ENCODE measurements at regions not wholly inside any gene's neighbourhood (a gene's known extent, or its start where the extent isn't known, plus 50 kb on each side); places are given as distances from the start of the nearest gene placed in this dataset.
A peak's percentile ranks its signal among the peaks of the same experiment; 100 is the strongest.

DNA sequence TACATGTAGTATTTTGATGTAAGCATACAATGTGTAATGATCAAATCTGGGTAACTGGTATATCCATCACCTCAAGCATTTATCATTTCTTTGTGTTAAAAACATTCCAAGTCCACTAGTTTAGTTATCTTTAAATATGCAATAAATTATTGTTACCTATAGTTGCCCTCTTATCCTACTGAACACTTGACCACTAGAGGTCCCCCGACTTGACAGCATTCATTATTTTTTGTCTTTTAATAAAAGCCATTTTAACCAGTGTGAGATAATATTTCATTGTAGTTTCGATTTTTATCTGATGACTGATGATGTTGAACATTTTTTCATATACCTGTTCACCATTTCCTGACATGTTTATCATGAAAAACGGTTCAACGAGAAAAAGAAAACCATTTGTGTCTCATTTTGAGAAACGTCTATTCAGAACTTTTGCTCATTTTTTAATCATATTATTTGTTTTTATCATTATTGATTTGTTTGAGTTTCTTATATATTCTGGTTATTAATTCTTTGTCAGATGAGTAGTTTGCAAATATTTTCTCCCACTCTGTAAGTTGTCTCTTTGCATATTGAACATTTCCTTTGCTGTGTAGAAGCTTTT lies 199.0 kb upstream of the CXXC4 start:
- Histone ChIP-seq H3K36me3 (ENCODE audit: insufficient read depth, low read length, poor library complexity, severe bottlenecking) (no peaks in the 10 kb centered on the region), H3K27me3 (replicated peaks; ENCODE audit: insufficient read depth, low read depth, low read length, poor library complexity) (no peaks in the 10 kb centered on the region), H3K4me3 (ENCODE audit: low read depth, low read length, poor library complexity, severe bottlenecking) (no peak overlapping the region), H3K27ac (ENCODE audit: low read depth, low read length, poor library complexity, severe bottlenecking) (no peak overlapping the region), H3K4me1 (ENCODE audit: insufficient read depth, low read length, poor library complexity, severe bottlenecking) (no peaks in the 10 kb centered on the region), H3K9me3 (ENCODE audit: low read depth, low read length, poor library complexity, severe bottlenecking) (no peaks in the 10 kb centered on the region)
- intact Hi-C loops (cut with micrococcal nuclease; ENCODE audit: unreplicated experiment): no loop called here
- no TSS peak for BruUV-seq (replicated peaks)
- CTCF ChIA-PET: no interaction called here
- TF ChIP-seq EZH2 (IDR thresholded peaks at IDR 0.05; ENCODE audit: borderline replicate concordance, low read depth, low read length, poor library complexity, severe bottlenecking): no peak
- TF ChIP-seq, protein P1, sequence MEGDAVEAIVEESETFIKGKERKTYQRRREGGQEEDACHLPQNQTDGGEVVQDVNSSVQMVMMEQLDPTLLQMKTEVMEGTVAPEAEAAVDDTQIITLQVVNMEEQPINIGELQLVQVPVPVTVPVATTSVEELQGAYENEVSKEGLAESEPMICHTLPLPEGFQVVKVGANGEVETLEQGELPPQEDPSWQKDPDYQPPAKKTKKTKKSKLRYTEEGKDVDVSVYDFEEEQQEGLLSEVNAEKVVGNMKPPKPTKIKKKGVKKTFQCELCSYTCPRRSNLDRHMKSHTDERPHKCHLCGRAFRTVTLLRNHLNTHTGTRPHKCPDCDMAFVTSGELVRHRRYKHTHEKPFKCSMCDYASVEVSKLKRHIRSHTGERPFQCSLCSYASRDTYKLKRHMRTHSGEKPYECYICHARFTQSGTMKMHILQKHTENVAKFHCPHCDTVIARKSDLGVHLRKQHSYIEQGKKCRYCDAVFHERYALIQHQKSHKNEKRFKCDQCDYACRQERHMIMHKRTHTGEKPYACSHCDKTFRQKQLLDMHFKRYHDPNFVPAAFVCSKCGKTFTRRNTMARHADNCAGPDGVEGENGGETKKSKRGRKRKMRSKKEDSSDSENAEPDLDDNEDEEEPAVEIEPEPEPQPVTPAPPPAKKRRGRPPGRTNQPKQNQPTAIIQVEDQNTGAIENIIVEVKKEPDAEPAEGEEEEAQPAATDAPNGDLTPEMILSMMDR (conservative IDR thresholded peaks at IDR 0.05; ENCODE audit: low read depth, low read length): peak; percentile 68
- POLR2A ChIA-PET (ENCODE audit: low non-redundant PET): no interaction called here
- DNase-seq (ENCODE audit: low spot score): peak; percentile 23

DNA sequence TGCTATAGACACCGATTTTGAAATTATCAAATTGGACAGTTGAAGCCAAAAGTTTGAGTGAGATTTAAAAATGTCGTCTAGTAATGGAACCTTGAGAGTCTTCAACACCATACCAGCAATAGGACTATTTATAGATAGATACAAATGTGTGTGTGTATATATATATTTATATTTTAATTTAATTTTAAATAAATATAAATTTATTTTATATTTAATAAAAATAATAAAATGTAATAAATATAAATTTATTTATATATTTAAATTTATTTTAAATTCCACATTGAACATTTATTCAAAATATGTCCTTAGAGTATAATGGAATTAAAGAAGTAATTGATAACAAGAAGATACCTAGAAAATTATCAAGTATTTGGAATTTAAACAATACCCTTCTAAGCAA lies 221.9 kb upstream of the CXXC4 start:
- Histone ChIP-seq H3K4me3 (ENCODE audit: low read depth, low read length, poor library complexity, severe bottlenecking) (no peak overlapping the region), H3K27ac (ENCODE audit: low read depth, low read length, poor library complexity, severe bottlenecking) (no peak overlapping the region), H3K36me3 (ENCODE audit: insufficient read depth, low read length, poor library complexity, severe bottlenecking) (no peaks in the 10 kb centered on the region), H3K9me3 (ENCODE audit: low read depth, low read length, poor library complexity, severe bottlenecking) (no peaks in the 10 kb centered on the region), H3K27me3 (replicated peaks; ENCODE audit: insufficient read depth, low read depth, low read length, poor library complexity) (no peaks in the 10 kb centered on the region), H3K4me1 (ENCODE audit: insufficient read depth, low read length, poor library complexity, severe bottlenecking) (no peaks in the 10 kb centered on the region)
- POLR2A ChIA-PET (ENCODE audit: low non-redundant PET): no interaction called here
- DNase-seq (ENCODE audit: low spot score): no peak
- TF ChIP-seq, protein P1 (conservative IDR thresholded peaks at IDR 0.05; ENCODE audit: low read depth, low read length): no peak
- no peak for TF ChIP-seq EZH2 (IDR thresholded peaks at IDR 0.05; ENCODE audit: borderline replicate concordance, low read depth, low read length, poor library complexity, severe bottlenecking)
- BruUV-seq (replicated peaks): no TSS peak
- intact Hi-C loops (cut with micrococcal nuclease; ENCODE audit: unreplicated experiment): no loop called here
- CTCF ChIA-PET: no interaction called here

DNA sequence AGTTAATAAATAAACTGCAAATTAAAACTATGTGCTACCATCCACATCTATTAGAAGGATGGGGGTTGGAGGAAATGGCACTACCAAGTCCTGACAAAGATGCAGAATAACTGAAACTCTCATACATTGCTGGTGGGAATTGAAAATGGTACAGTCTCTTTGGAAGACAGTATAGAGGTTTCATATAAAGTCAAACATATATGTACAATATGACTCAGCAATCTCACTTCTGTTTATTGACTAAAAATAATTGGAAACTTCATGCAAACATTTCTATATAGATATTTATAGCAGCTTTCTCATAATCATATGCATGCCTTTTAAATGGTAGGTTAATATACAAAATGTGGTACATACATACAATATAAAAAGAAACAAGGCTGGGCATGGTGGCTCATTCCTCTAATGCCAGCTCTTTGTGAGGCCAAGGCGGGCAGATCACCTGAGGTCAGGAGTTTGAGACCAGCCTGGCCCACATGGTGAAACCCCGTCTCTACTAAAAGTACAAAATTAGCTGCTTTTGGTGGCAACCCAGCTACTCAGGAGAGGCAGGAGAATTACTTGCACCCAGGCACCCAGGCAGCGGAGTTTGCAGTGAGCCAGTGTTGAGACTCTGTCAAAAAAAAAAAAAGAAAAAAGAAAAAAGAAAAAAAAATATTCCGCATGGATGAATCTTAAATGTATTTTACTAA lies 225.0 kb upstream of the CXXC4 start:
- intact Hi-C loops (cut with micrococcal nuclease; ENCODE audit: unreplicated experiment): no loop called here
- DNase-seq (ENCODE audit: low spot score): no peak
- H3K4me1 ChIP-seq (ENCODE audit: insufficient read depth, low read length, poor library complexity, severe bottlenecking): no peaks in the 10 kb centered on the region
- BruUV-seq (replicated peaks): no TSS peak
- TF ChIP-seq, protein P1 (conservative IDR thresholded peaks at IDR 0.05; ENCODE audit: low read depth, low read length): no peak
- no peak for TF ChIP-seq EZH2 (IDR thresholded peaks at IDR 0.05; ENCODE audit: borderline replicate concordance, low read depth, low read length, poor library complexity, severe bottlenecking)
- H3K27ac ChIP-seq (ENCODE audit: low read depth, low read length, poor library complexity, severe bottlenecking): no peak overlapping the region
- H3K4me3 ChIP-seq (ENCODE audit: low read depth, low read length, poor library complexity, severe bottlenecking): no peak overlapping the region
- CTCF ChIA-PET: no interaction called here
- POLR2A ChIA-PET (ENCODE audit: low non-redundant PET): no interaction called here
- no peaks in the 10 kb centered on the region for H3K9me3 ChIP-seq (ENCODE audit: low read depth, low read length, poor library complexity, severe bottlenecking)
- no peaks in the 10 kb centered on the region for H3K36me3 ChIP-seq (ENCODE audit: insufficient read depth, low read length, poor library complexity, severe bottlenecking)
- no peaks in the 10 kb centered on the region for H3K27me3 ChIP-seq (replicated peaks; ENCODE audit: insufficient read depth, low read depth, low read length, poor library complexity)
